ENCODE measurements at regions not wholly inside any gene's neighbourhood (a gene's known extent, or its start where the extent isn't known, plus 50 kb on each side); places are given as distances from the start of the nearest gene placed in this dataset.

GRCh38 chr2:129300456-129300855 is 679.0 kb upstream of the RAB6C start:
- no peak for DNase-seq (ENCODE audit: low spot score)

GRCh38 chr2:129301431-129301913 is 678.0 kb upstream of the RAB6C start:
- DNase-seq (ENCODE audit: low spot score): peak; percentile 1

- DNase-seq (ENCODE audit: low spot score): no peak
Observed at GRCh38 chr2:129302106-129302505, 677.4 kb upstream of the RAB6C start.

- no peak for DNase-seq (ENCODE audit: low spot score)
Observed at GRCh38 chr2:129302561-129303183, 676.8 kb upstream of the RAB6C start.

- no peak for DNase-seq (ENCODE audit: low spot score)
Observed at GRCh38 chr2:129314120-129314519, 665.3 kb upstream of the RAB6C start.

GRCh38 chr2:129318581-129319421 is 660.7 kb upstream of the RAB6C start:
- DNase-seq (ENCODE audit: low spot score): peak; percentile 4

- no peak for DNase-seq (ENCODE audit: low spot score)
Observed at GRCh38 chr2:129319422-129319717, 660.1 kb upstream of the RAB6C start.

GRCh38 chr2:129320288-129320687 is 659.2 kb upstream of the RAB6C start:
- DNase-seq (ENCODE audit: low spot score): no peak

GRCh38 chr2:129324349-129324748 is 655.1 kb upstream of the RAB6C start:
- DNase-seq (ENCODE audit: low spot score): no peak

- DNase-seq (ENCODE audit: low spot score): no peak
Observed at GRCh38 chr2:129325151-129325550, 654.3 kb upstream of the RAB6C start.

GRCh38 chr2:129329574-129329973 is 649.9 kb upstream of the RAB6C start:
- DNase-seq (ENCODE audit: low spot score): no peak

- no peak for DNase-seq (ENCODE audit: low spot score)
Observed at GRCh38 chr2:129330504-129330903, 649.0 kb upstream of the RAB6C start.

- DNase-seq (ENCODE audit: low spot score): no peak
Observed at GRCh38 chr2:129331638-129332037, 647.8 kb upstream of the RAB6C start.

GRCh38 chr2:129334128-129334527 is 645.3 kb upstream of the RAB6C start:
- no peak for DNase-seq (ENCODE audit: low spot score)

GRCh38 chr2:129334696-129335410 is 644.6 kb upstream of the RAB6C start:
- no peak for DNase-seq (ENCODE audit: low spot score)

GRCh38 chr2:129336276-129336675 is 643.2 kb upstream of the RAB6C start:
- no peak for DNase-seq (ENCODE audit: low spot score)

GRCh38 chr2:129337076-129337475 is 642.4 kb upstream of the RAB6C start:
- no peak for DNase-seq (ENCODE audit: low spot score)

GRCh38 chr2:129345540-129345939 is 633.9 kb upstream of the RAB6C start:
- no peak for DNase-seq (ENCODE audit: low spot score)

GRCh38 chr2:129347486-129348217 is 631.8 kb upstream of the RAB6C start:
- no peak for DNase-seq (ENCODE audit: low spot score)

- no peak for DNase-seq (ENCODE audit: low spot score)
Observed at GRCh38 chr2:129354631-129355030, 624.8 kb upstream of the RAB6C start.

- no peak for DNase-seq (ENCODE audit: low spot score)
Observed at GRCh38 chr2:129361688-129362087, 617.8 kb upstream of the RAB6C start.

- no peak for DNase-seq (ENCODE audit: low spot score)
Observed at GRCh38 chr2:129366263-129366662, 613.2 kb upstream of the RAB6C start.
